Endothelial cell (in vitro differentiated cells): ENCODE measurements at regions not wholly inside any gene's neighbourhood (a gene's known extent, or its start where the extent isn't known, plus 50 kb on each side); places are given as distances from the start of the nearest gene placed in this dataset.

Experiments used
- DNase-seq: peaks from one replicate; pipeline ENCODE4 v3.0.0; 2021; ENCODE audit warnings: low spot score
- H3K27ac Mint-ChIP-seq: one replicate; pipeline ENCODE4 v1.8.0; 2021; ENCODE audit warnings: mixed read lengths, inconsistent platforms; ENCODE audit not compliant: unreplicated experiment
- H3K27me3 Mint-ChIP-seq: one replicate; pipeline ENCODE4 v1.8.0; 2021; ENCODE audit warnings: mild to moderate bottlenecking, moderate library complexity, mixed read lengths, inconsistent platforms; ENCODE audit not compliant: unreplicated experiment
- H3K36me3 Mint-ChIP-seq: one replicate; pipeline ENCODE4 v1.8.0; 2021; ENCODE audit warnings: mild to moderate bottlenecking, low read depth, mixed read lengths, inconsistent platforms; ENCODE audit not compliant: unreplicated experiment
- H3K4me1 Mint-ChIP-seq: one replicate; pipeline ENCODE4 v1.8.0; 2021; ENCODE audit warnings: mild to moderate bottlenecking, mixed read lengths, inconsistent platforms; ENCODE audit not compliant: unreplicated experiment
- H3K4me3 Mint-ChIP-seq: one replicate; pipeline ENCODE4 v1.8.0; 2021; ENCODE audit warnings: mild to moderate bottlenecking, mixed read lengths, inconsistent platforms; ENCODE audit not compliant: unreplicated experiment
- H3K9me3 Mint-ChIP-seq: one replicate; pipeline ENCODE4 v1.8.0; 2021; ENCODE audit warnings: mixed read lengths, inconsistent platforms; ENCODE audit not compliant: unreplicated experiment
- CTCF ChIP-seq: fragments of 200-600 bp; sonication (generic); IDR thresholded peaks from one replicate; pipeline ENCODE4 v1.5.0; 2021; ENCODE audit warnings: antibody characterized with exemption; ENCODE audit not compliant: unreplicated experiment

GRCh38 chr4:45925809-45926208 is 198.0 kb downstream of the GABRG1 start:
- no peak for DNase-seq
- H3K9me3 Mint-ChIP-seq: peaks cover 4% of the 10 kb centered on the region
- H3K4me1 Mint-ChIP-seq: no peaks in the 10 kb centered on the region
- H3K27ac Mint-ChIP-seq: no peak overlapping the region
- H3K27me3 Mint-ChIP-seq: peaks cover 1% of the 10 kb centered on the region
- TF ChIP-seq CTCF: no peak
- H3K4me3 Mint-ChIP-seq: no peak overlapping the region
- no peaks in the 10 kb centered on the region for H3K36me3 Mint-ChIP-seq

GRCh38 chr4:45920861-45921260 is 203.0 kb downstream of the GABRG1 start:
- H3K4me1 Mint-ChIP-seq: no peaks in the 10 kb centered on the region
- H3K4me3 Mint-ChIP-seq: no peak overlapping the region
- no peaks in the 10 kb centered on the region for H3K27me3 Mint-ChIP-seq
- DNase-seq: no peak
- H3K27ac Mint-ChIP-seq: no peak overlapping the region
- peaks cover 4% of the 10 kb centered on the region for H3K9me3 Mint-ChIP-seq
- TF ChIP-seq CTCF: no peak
- no peaks in the 10 kb centered on the region for H3K36me3 Mint-ChIP-seq

- no peak for DNase-seq
- no peaks in the 10 kb centered on the region for H3K9me3 Mint-ChIP-seq
- no peaks in the 10 kb centered on the region for H3K4me1 Mint-ChIP-seq
- H3K27me3 Mint-ChIP-seq: no peaks in the 10 kb centered on the region
- TF ChIP-seq CTCF: no peak
- H3K27ac Mint-ChIP-seq: no peak overlapping the region
- H3K4me3 Mint-ChIP-seq: no peak overlapping the region
- no peaks in the 10 kb centered on the region for H3K36me3 Mint-ChIP-seq
Observed at GRCh38 chr4:45910511-45910910, 213.3 kb downstream of the GABRG1 start.

- DNase-seq: no peak
- TF ChIP-seq CTCF: no peak
- Mint-ChIP-seq H3K27ac (no peak overlapping the region), H3K36me3 (no peaks in the 10 kb centered on the region), H3K4me1 (no peaks in the 10 kb centered on the region), H3K4me3 (no peak overlapping the region), H3K9me3 (peaks cover 17% of the 10 kb centered on the region), H3K27me3 (peaks cover 2% of the 10 kb centered on the region)
Observed at GRCh38 chr4:45897946-45898585, 225.8 kb downstream of the GABRG1 start.

- H3K27ac Mint-ChIP-seq: no peak overlapping the region
- H3K4me1 Mint-ChIP-seq: no peaks in the 10 kb centered on the region
- no peaks in the 10 kb centered on the region for H3K36me3 Mint-ChIP-seq
- no peak for TF ChIP-seq CTCF
- no peak for DNase-seq
- peaks cover 2% of the 10 kb centered on the region for H3K27me3 Mint-ChIP-seq
- H3K4me3 Mint-ChIP-seq: no peak overlapping the region
- H3K9me3 Mint-ChIP-seq: peaks cover 3% of the 10 kb centered on the region
Observed at GRCh38 chr4:45883421-45883820, 240.4 kb downstream of the GABRG1 start.
